Gastrocnemius medialis (tissue), 4 donors: ENCODE measurements at regions not wholly inside any gene's neighbourhood (a gene's known extent, or its start where the extent isn't known, plus 50 kb on each side); places are given as distances from the start of the nearest gene placed in this dataset.

Source experiments
- POLR2A ChIP-seq, 2 donors: fragments of 450-650 bp; IDR thresholded peaks; one replicate each; pipeline ENCODE4 v1.6.1; 2017; ENCODE audit warnings: antibody characterized with exemption in 2 of 2, mild to moderate bottlenecking in 2 of 2, moderate library complexity in 2 of 2
- TF ChIP-seq, protein P1 (sequence below), 5 experiments: fragments of 450-650 bp in 3 of 5; fragments of 200-600 bp in 2 of 5; sonication (generic) in 2 of 5; IDR thresholded peaks in 4 of 5; conservative IDR thresholded peaks in 1 of 5; 1 replicate in 4 of 5; 2 replicates in 1 of 5; pipeline ENCODE4 v1.5.1; 2016 to 2019; ENCODE audit warnings: antibody characterized with exemption in 5 of 5, mild to moderate bottlenecking in 3 of 5, moderate library complexity in 3 of 5

DNA sequence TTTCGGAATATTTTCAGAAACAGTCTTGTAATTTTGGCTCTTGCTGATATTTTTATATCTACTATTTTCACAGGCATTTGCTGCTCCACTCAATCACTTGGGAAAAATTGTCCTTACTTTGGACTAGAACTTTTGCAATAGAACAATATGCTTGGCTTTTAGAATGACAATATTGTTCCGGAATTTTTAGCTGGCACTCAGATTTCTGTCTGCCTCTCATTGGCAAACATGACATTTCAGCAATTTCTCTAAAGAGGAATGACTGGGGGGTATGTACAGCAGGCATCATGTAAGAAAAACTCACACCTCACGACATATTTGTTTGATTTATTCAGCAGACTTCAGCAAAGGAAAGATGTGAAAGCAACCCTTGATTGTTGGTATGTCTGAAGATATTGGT, 243.6 kb upstream of the GPRIN3 start:
- TF ChIP-seq, protein P1, sequence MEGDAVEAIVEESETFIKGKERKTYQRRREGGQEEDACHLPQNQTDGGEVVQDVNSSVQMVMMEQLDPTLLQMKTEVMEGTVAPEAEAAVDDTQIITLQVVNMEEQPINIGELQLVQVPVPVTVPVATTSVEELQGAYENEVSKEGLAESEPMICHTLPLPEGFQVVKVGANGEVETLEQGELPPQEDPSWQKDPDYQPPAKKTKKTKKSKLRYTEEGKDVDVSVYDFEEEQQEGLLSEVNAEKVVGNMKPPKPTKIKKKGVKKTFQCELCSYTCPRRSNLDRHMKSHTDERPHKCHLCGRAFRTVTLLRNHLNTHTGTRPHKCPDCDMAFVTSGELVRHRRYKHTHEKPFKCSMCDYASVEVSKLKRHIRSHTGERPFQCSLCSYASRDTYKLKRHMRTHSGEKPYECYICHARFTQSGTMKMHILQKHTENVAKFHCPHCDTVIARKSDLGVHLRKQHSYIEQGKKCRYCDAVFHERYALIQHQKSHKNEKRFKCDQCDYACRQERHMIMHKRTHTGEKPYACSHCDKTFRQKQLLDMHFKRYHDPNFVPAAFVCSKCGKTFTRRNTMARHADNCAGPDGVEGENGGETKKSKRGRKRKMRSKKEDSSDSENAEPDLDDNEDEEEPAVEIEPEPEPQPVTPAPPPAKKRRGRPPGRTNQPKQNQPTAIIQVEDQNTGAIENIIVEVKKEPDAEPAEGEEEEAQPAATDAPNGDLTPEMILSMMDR (IDR thresholded peaks at IDR 0.05 in 4 of 5, conservative IDR thresholded peaks at IDR 0.05 in 1 of 5), result no peak
- TF ChIP-seq POLR2A (IDR thresholded peaks at IDR 0.05), result no peak
